ENCODE measurements at regions not wholly inside any gene's neighbourhood (a gene's known extent, or its start where the extent isn't known, plus 50 kb on each side); places are given as distances from the start of the nearest gene placed in this dataset.

DNA sequence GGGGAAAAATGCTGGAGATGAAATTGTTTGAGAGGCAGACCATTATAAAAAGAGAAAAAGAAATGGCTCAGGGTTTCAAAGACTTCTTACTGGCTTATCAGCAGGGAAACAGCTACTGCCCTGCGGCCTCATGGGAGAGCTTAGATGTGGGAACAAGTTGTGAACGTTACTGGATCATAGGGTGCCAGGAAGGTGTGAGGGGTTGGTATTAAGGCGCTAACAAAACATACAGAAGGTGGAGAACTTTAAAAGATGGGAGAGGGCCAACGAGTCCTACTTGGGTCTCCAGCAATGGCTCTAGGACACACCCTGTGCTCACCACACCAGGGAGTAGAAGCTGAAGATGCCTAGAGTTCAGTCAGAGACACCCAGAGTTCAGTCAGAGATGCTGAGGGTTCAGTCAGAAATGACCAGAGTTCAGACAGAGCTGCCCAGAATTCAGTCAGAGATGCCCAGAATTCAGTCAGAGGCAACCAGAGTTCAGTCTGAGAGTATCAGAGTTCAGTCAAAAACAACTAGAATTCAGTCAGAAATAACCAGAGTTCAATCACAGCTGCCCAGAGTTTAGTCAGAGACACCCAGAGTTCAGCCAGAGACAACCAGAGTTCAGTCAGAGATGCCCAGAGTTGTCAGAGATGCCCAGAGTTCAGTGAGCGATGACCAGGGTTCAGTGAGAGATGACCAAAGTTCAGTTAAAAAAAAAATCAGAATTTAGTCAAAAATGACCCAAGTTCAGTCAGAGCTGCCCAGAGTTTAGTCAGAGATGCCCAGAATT is 1103.6 kb downstream of the BCL11B start:
- no peak overlapping the region for H3K27ac ChIP-seq (replicated peaks)

GRCh38 chr14:98169170-98169587 is 1102.8 kb downstream of the BCL11B start:
- H3K27me3 ChIP-seq (ENCODE audit: insufficient read depth, poor library complexity, severe bottlenecking), result no peaks in the 10 kb centered on the region
- H3K4me3 ChIP-seq (replicated peaks; ENCODE audit: insufficient read depth, low read length), result no peak overlapping the region
- H3K27ac ChIP-seq (replicated peaks), result no peak overlapping the region
- no peak for DNase-seq (ENCODE audit: low read depth in 1 of 2, low spot score in 1 of 2)
- TF ChIP-seq SPI1 (IDR thresholded peaks at IDR 0.05; ENCODE audit: borderline replicate concordance, low read depth) (no peak), GABPA (IDR thresholded peaks at IDR 0.05; ENCODE audit: low read depth) (no peak), POLR2AphosphoS5 (IDR thresholded peaks at IDR 0.05; ENCODE audit: low read depth) (no peak)
- TF ChIP-seq, protein P1, sequence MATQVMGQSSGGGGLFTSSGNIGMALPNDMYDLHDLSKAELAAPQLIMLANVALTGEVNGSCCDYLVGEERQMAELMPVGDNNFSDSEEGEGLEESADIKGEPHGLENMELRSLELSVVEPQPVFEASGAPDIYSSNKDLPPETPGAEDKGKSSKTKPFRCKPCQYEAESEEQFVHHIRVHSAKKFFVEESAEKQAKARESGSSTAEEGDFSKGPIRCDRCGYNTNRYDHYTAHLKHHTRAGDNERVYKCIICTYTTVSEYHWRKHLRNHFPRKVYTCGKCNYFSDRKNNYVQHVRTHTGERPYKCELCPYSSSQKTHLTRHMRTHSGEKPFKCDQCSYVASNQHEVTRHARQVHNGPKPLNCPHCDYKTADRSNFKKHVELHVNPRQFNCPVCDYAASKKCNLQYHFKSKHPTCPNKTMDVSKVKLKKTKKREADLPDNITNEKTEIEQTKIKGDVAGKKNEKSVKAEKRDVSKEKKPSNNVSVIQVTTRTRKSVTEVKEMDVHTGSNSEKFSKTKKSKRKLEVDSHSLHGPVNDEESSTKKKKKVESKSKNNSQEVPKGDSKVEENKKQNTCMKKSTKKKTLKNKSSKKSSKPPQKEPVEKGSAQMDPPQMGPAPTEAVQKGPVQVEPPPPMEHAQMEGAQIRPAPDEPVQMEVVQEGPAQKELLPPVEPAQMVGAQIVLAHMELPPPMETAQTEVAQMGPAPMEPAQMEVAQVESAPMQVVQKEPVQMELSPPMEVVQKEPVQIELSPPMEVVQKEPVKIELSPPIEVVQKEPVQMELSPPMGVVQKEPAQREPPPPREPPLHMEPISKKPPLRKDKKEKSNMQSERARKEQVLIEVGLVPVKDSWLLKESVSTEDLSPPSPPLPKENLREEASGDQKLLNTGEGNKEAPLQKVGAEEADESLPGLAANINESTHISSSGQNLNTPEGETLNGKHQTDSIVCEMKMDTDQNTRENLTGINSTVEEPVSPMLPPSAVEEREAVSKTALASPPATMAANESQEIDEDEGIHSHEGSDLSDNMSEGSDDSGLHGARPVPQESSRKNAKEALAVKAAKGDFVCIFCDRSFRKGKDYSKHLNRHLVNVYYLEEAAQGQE (IDR thresholded peaks at IDR 0.05; ENCODE audit: insufficient replicate concordance, low read depth), result no peak
- TF ChIP-seq, protein P2, sequence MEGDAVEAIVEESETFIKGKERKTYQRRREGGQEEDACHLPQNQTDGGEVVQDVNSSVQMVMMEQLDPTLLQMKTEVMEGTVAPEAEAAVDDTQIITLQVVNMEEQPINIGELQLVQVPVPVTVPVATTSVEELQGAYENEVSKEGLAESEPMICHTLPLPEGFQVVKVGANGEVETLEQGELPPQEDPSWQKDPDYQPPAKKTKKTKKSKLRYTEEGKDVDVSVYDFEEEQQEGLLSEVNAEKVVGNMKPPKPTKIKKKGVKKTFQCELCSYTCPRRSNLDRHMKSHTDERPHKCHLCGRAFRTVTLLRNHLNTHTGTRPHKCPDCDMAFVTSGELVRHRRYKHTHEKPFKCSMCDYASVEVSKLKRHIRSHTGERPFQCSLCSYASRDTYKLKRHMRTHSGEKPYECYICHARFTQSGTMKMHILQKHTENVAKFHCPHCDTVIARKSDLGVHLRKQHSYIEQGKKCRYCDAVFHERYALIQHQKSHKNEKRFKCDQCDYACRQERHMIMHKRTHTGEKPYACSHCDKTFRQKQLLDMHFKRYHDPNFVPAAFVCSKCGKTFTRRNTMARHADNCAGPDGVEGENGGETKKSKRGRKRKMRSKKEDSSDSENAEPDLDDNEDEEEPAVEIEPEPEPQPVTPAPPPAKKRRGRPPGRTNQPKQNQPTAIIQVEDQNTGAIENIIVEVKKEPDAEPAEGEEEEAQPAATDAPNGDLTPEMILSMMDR (IDR thresholded peaks at IDR 0.05; ENCODE audit: insufficient read depth, low read length), result no peak

More for the DNA sequence above, 1103.6 kb downstream of the BCL11B start:
- no peak overlapping the region for H3K4me3 ChIP-seq (replicated peaks; ENCODE audit: insufficient read depth, low read length)
- H3K27me3 ChIP-seq (ENCODE audit: insufficient read depth, poor library complexity, severe bottlenecking), result no peaks in the 10 kb centered on the region
- TF ChIP-seq, protein P2 (IDR thresholded peaks at IDR 0.05; ENCODE audit: insufficient read depth, low read length), result no peak
- TF ChIP-seq GABPA (IDR thresholded peaks at IDR 0.05; ENCODE audit: low read depth) (no peak), POLR2AphosphoS5 (IDR thresholded peaks at IDR 0.05; ENCODE audit: low read depth) (no peak), SPI1 (IDR thresholded peaks at IDR 0.05; ENCODE audit: borderline replicate concordance, low read depth) (no peak)
- TF ChIP-seq, protein P1 (IDR thresholded peaks at IDR 0.05; ENCODE audit: insufficient replicate concordance, low read depth), result no peak
- no peak for DNase-seq (ENCODE audit: low read depth in 1 of 2, low spot score in 1 of 2)

DNA sequence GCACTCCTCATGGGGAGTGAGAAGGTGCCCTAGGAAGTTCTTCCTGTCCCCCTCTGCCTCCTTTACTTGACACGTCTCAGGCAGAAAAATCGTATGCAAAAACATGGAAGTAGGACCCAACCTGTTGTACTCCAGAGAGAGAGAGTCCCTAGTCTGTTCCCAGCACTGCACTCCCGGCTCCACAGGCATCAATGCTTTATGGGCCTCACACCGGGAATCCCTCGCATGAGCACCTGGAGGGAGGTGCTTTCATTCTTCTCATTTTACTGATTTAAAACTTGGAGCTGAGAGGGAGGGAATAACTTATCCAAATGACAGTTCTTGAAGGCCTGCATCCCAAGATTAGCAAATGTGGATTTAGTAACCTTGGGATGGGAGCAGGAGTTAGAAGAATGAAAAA is 1101.4 kb downstream of the BCL11B start:
- no peak for TF ChIP-seq POLR2AphosphoS5 (IDR thresholded peaks at IDR 0.05; ENCODE audit: low read depth)
- TF ChIP-seq SPI1 (IDR thresholded peaks at IDR 0.05; ENCODE audit: borderline replicate concordance, low read depth), result no peak
- TF ChIP-seq, protein P1 (IDR thresholded peaks at IDR 0.05; ENCODE audit: insufficient replicate concordance, low read depth), result no peak
- H3K27me3 ChIP-seq (ENCODE audit: insufficient read depth, poor library complexity, severe bottlenecking), result no peaks in the 10 kb centered on the region
- H3K27ac ChIP-seq (replicated peaks), result no peak overlapping the region
- DNase-seq (ENCODE audit: low read depth in 1 of 2, low spot score in 1 of 2), result no peak
- H3K4me3 ChIP-seq (replicated peaks; ENCODE audit: insufficient read depth, low read length), result no peak overlapping the region
